MM.1S (cell line): ENCODE measurements at regions not wholly inside any gene's neighbourhood (a gene's known extent, or its start where the extent isn't known, plus 50 kb on each side); places are given as distances from the start of the nearest gene placed in this dataset.

Experiments
- DNase-seq: peaks from one replicate; pipeline ENCODE4 v3.0.0-alpha.2; 2015
- H2AFZ ChIP-seq: fragments of 300-600 bp; sonication (generic); 2 replicates; pipeline ENCODE4 v1.6.0; 2016; ENCODE audit warnings: antibody characterized with exemption, low read length
- H3F3A ChIP-seq: fragments of 300-600 bp; sonication (generic); 2 replicates; pipeline ENCODE4 v1.6.1; 2016; ENCODE audit warnings: mild to moderate bottlenecking, antibody characterized with exemption, low read length, moderate library complexity, mixed read lengths; ENCODE audit not compliant: insufficient read depth
- H3K27ac ChIP-seq: fragments of 300-600 bp; sonication (generic); 2 replicates; pipeline ENCODE4 v1.5.1; 2016; ENCODE audit warnings: mild to moderate bottlenecking, low read length
- H3K27me3 ChIP-seq: fragments of 300-600 bp; sonication (generic); replicated peaks from 2 replicates; pipeline ENCODE4 v1.6.0; 2016; ENCODE audit warnings: low read length; ENCODE audit not compliant: insufficient read depth
- H3K36me3 ChIP-seq: fragments of 300-600 bp; sonication (generic); replicated peaks from 2 replicates; pipeline ENCODE4 v1.6.1; 2016; ENCODE audit warnings: mild to moderate bottlenecking, low read length, mixed read lengths; ENCODE audit not compliant: insufficient read depth
- H3K4me1 ChIP-seq: fragments of 300-600 bp; sonication (generic); 2 replicates; pipeline ENCODE4 v1.6.1; 2016; ENCODE audit warnings: low read length, mixed read lengths
- H3K4me2 ChIP-seq: fragments of 300-600 bp; sonication (generic); 2 replicates; pipeline ENCODE4 v1.6.0; 2016; ENCODE audit warnings: low read depth, low read length
- H3K4me3 ChIP-seq: fragments of 300-600 bp; sonication (generic); 2 replicates; pipeline ENCODE4 v1.5.1; 2016; ENCODE audit warnings: low read length, mixed read lengths
- H3K79me2 ChIP-seq: fragments of 300-600 bp; sonication (generic); 2 replicates; pipeline ENCODE4 v1.6.1; 2016; ENCODE audit warnings: mixed run types, low read length, mixed read lengths
- H3K9ac ChIP-seq: fragments of 300-600 bp; sonication (generic); 2 replicates; pipeline ENCODE4 v1.6.1; 2016; ENCODE audit warnings: low read length, mixed read lengths
- H3K9me2 ChIP-seq: fragments of 300-600 bp; sonication (generic); replicated peaks from 2 replicates; pipeline ENCODE4 v1.6.1; 2016; ENCODE audit warnings: mild to moderate bottlenecking, low read length, mixed read lengths; ENCODE audit not compliant: insufficient read depth
- H3K9me3 ChIP-seq: fragments of 300-600 bp; sonication (generic); replicated peaks from 2 replicates; pipeline ENCODE4 v1.6.1; 2016; ENCODE audit warnings: mild to moderate bottlenecking, low read length, mixed read lengths; ENCODE audit not compliant: insufficient read depth
- H4K20me1 ChIP-seq: fragments of 300-600 bp; sonication (generic); 2 replicates; pipeline ENCODE4 v1.6.1; 2016; ENCODE audit warnings: mild to moderate bottlenecking, low read length, moderate library complexity, mixed read lengths; ENCODE audit not compliant: insufficient read depth
- EZH2 ChIP-seq: fragments of 300-600 bp; sonication (generic); optimal IDR thresholded peaks from 2 replicates; pipeline ENCODE3; 2017; ENCODE audit warnings: low read depth, mild to moderate bottlenecking, antibody characterized with exemption, low read length, mixed read lengths
- EZH2phosphoT487 ChIP-seq: fragments of 300-600 bp; sonication (generic); IDR thresholded peaks from 2 replicates; pipeline ENCODE4 v1.6.1; 2018; ENCODE audit warnings: antibody characterized with exemption, low read length
- TF ChIP-seq, protein P1 (sequence below): fragments of 300-600 bp; sonication (generic); IDR thresholded peaks from 2 replicates; pipeline ENCODE4 v1.5.1; 2016; ENCODE audit warnings: antibody characterized with exemption, low read length, mixed read lengths

DNA sequence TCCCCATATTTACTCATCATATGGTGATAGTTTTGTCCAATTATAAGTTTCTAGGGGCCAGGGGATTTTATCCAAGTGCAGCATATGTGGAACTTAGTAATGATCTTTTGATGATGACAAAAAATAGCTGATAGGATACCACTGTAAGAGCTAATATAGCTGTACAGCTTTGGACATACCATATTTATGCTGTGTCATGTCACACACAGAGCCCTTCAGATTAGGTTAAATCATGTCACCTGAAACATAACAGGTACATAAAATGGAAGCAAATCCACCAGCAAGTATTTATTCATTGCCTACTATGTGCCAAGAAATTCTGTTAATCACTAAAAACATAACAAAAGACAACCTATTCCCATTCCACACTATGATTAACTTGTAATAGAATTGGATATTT lies 82.8 kb upstream of the IPO9 start:
- H3K9me3 ChIP-seq: no peaks in the 10 kb centered on the region
- H3K9ac ChIP-seq: no peak overlapping the region
- no peak overlapping the region for H3K4me2 ChIP-seq
- H3F3A ChIP-seq: peaks cover 11% of the 10 kb centered on the region; the same call in 1 of the 2 replicates
- peaks cover 29% of the 10 kb centered on the region for H3K4me1 ChIP-seq
- DNase-seq: no peak
- no peaks in the 10 kb centered on the region for H3K36me3 ChIP-seq
- no peak overlapping the region for H2AFZ ChIP-seq
- no peak for TF ChIP-seq EZH2phosphoT487
- TF ChIP-seq, protein P1, sequence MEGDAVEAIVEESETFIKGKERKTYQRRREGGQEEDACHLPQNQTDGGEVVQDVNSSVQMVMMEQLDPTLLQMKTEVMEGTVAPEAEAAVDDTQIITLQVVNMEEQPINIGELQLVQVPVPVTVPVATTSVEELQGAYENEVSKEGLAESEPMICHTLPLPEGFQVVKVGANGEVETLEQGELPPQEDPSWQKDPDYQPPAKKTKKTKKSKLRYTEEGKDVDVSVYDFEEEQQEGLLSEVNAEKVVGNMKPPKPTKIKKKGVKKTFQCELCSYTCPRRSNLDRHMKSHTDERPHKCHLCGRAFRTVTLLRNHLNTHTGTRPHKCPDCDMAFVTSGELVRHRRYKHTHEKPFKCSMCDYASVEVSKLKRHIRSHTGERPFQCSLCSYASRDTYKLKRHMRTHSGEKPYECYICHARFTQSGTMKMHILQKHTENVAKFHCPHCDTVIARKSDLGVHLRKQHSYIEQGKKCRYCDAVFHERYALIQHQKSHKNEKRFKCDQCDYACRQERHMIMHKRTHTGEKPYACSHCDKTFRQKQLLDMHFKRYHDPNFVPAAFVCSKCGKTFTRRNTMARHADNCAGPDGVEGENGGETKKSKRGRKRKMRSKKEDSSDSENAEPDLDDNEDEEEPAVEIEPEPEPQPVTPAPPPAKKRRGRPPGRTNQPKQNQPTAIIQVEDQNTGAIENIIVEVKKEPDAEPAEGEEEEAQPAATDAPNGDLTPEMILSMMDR: no peak
- no peak for TF ChIP-seq EZH2
- H3K27me3 ChIP-seq: no peaks in the 10 kb centered on the region
- no peaks in the 10 kb centered on the region for H4K20me1 ChIP-seq
- H3K9me2 ChIP-seq: no peaks in the 10 kb centered on the region
- H3K4me3 ChIP-seq: no peak overlapping the region
- peaks cover 35% of the 10 kb centered on the region for H3K79me2 ChIP-seq
- no peak overlapping the region for H3K27ac ChIP-seq

DNA sequence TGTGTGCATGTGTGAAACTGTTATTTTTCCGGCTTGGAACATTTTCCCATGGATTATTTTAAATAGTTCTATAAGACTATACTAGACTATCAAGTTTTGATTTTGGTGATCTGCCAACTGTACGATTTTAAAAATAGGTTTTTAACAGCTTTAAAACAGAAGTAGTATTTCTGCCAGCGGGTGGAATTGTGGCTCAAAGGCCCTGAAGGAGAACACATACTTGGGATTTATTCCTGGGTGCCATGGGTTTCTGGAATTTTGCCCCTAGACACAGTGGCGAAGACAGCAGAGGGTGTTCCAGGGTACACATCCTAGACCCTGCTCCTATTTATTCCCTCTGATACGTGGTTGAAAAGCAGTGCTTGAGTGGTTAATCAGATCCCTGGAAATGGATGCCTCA lies 81.7 kb upstream of the IPO9 start:
- no peak overlapping the region for H3K4me3 ChIP-seq
- H3K27me3 ChIP-seq: no peaks in the 10 kb centered on the region
- TF ChIP-seq, protein P1: no peak
- TF ChIP-seq EZH2 (no peak), EZH2phosphoT487 (no peak)
- H3K9me2 ChIP-seq: no peaks in the 10 kb centered on the region
- H3K4me2 ChIP-seq: no peak overlapping the region
- H3K4me1 ChIP-seq: peaks cover 19% of the 10 kb centered on the region
- DNase-seq: no peak
- no peak overlapping the region for H2AFZ ChIP-seq
- H3K9ac ChIP-seq: no peak overlapping the region
- H3K36me3 ChIP-seq: no peaks in the 10 kb centered on the region
- H3K9me3 ChIP-seq: no peaks in the 10 kb centered on the region
- H3F3A ChIP-seq: no peaks in the 10 kb centered on the region
- peaks cover 35% of the 10 kb centered on the region for H3K79me2 ChIP-seq
- H4K20me1 ChIP-seq: no peaks in the 10 kb centered on the region
- no peak overlapping the region for H3K27ac ChIP-seq

DNA sequence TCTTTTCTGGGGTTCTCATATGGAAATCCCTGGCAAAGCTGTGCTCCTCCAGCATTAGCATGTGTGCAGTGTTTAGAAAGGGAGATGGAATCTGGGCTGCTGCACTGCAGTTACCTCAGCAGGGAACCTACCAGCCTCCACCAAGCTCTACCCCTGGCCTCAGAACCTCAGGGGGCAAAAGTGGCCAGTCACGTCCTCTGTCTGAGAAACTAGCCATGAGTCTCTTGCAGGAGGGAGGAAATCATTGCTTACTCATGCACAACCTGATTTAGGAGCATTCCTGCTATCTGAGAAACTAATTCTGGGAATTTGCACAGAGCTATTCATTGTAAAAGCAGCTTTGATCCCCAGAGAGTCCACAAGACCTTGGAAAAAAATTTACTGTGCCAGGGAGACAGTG lies 80.6 kb upstream of the IPO9 start:
- H2AFZ ChIP-seq: no peak overlapping the region
- H3K4me3 ChIP-seq: no peak overlapping the region
- H3K27me3 ChIP-seq: no peaks in the 10 kb centered on the region
- H3K36me3 ChIP-seq: no peaks in the 10 kb centered on the region
- TF ChIP-seq, protein P1: no peak
- TF ChIP-seq EZH2phosphoT487 (no peak), EZH2 (no peak)
- H3K9me3 ChIP-seq: no peaks in the 10 kb centered on the region
- no peaks in the 10 kb centered on the region for H3K9me2 ChIP-seq
- H3K79me2 ChIP-seq: peaks cover 26% of the 10 kb centered on the region
- peaks cover 14% of the 10 kb centered on the region; the same call in 1 of the 2 replicates for H3K4me1 ChIP-seq
- H3K4me2 ChIP-seq: no peak overlapping the region
- H3K9ac ChIP-seq: no peak overlapping the region
- no peaks in the 10 kb centered on the region for H4K20me1 ChIP-seq
- H3K27ac ChIP-seq: no peak overlapping the region
- H3F3A ChIP-seq: no peaks in the 10 kb centered on the region
- no peak for DNase-seq
